C4-2B (cell line): ENCODE measurements at regions not wholly inside any gene's neighbourhood (a gene's known extent, or its start where the extent isn't known, plus 50 kb on each side); places are given as distances from the start of the nearest gene placed in this dataset.
"Not testable (repeated sequence)": the region's sequence is repeated elsewhere in the genome, so short reads cannot be mapped to it uniquely, and the experiment has no call there.

Source experiments
- H3K27ac ChIP-seq: fragments of 450-650 bp; 2 replicates; pipeline ENCODE4 v1.5.1; 2017
- ZFX ChIP-seq: fragments of 450-650 bp; IDR thresholded peaks from 2 replicates; pipeline ENCODE4 v1.6.1; 2017
- TF ChIP-seq, protein P1 (sequence below): fragments of 450-650 bp; conservative IDR thresholded peaks from 2 replicates; pipeline ENCODE4 v1.5.1; 2017; ENCODE audit warnings: mild to moderate bottlenecking

DNA sequence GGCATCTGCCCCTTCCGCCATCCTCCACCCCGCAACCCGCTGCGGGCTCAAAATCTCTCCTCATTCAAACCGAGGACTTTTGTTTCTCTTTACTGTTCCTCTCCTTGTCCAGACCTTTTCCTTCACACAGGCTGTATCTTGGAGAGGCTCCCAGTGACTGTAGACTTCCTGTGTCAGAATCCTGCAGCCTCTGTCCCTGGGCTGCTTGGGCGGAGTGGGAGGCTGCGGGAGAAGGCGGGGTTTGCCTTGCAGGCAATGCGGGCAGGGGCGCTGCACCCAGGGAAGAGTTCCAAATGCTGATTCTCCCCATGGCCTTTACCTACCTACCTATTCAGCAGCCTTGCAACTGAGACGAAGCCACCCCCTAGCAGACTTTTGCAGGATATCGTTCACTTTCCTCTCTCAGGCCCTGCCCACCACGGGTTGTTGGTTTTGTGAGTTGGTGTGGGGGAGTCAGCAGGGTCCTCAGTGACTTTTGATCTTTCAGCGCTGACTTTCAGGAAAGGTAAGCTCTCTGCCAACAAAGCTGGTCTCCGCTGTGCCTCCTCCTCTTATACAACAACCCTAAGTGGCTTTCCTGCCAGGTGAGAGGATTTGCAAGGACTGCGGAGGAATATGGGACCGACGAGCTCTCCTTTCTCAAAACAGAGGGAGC is 79.0 kb upstream of the KCNA1 start:
- TF ChIP-seq ZFX, result no peak
- TF ChIP-seq, protein P1, sequence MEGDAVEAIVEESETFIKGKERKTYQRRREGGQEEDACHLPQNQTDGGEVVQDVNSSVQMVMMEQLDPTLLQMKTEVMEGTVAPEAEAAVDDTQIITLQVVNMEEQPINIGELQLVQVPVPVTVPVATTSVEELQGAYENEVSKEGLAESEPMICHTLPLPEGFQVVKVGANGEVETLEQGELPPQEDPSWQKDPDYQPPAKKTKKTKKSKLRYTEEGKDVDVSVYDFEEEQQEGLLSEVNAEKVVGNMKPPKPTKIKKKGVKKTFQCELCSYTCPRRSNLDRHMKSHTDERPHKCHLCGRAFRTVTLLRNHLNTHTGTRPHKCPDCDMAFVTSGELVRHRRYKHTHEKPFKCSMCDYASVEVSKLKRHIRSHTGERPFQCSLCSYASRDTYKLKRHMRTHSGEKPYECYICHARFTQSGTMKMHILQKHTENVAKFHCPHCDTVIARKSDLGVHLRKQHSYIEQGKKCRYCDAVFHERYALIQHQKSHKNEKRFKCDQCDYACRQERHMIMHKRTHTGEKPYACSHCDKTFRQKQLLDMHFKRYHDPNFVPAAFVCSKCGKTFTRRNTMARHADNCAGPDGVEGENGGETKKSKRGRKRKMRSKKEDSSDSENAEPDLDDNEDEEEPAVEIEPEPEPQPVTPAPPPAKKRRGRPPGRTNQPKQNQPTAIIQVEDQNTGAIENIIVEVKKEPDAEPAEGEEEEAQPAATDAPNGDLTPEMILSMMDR, result no peak
- H3K27ac ChIP-seq, result no peak overlapping the region

DNA sequence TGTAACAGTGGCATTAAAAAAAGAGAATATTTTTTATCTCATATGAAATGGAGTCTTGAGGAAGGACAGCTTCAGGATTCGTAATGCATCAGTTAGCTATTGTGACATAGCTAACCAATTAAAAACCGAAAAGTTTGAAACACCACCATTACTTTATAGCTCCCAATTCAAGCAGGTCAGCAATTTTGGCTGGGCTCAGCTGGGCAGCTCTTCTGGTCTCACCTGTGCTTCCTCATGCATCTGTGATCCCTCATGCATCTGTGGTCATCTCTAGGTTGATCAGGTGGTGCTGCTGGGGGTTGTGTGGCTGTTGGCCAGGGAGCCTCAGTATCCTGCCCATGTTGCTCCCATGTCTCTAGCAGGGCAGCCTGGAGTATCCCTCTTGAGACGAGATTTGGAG is 76.7 kb upstream of the KCNA1 start:
- TF ChIP-seq ZFX, result no peak
- TF ChIP-seq, protein P1, result no peak
- H3K27ac ChIP-seq, result no peak overlapping the region

DNA sequence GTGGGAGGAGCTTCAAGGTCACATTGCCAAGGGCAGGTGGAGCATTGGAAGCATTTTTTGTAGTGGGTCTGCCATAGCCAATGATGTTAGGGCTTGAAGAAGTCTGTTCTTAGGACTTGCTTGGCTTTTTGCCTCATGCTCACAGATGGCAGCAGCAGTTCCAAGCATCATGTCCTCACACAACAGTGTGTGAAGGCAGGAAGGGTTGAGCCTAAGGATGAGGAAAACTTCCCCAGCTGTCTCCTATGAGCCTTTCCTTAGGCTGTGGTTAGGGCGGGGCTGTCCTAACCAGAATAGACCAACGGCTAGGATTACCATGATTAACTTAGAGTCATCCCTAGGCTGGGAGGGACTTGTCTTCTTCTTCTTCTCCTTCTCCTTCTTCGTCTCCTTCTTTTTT is 76.2 kb upstream of the KCNA1 start:
- TF ChIP-seq, protein P1, result no peak
- no peak overlapping the region for H3K27ac ChIP-seq

DNA sequence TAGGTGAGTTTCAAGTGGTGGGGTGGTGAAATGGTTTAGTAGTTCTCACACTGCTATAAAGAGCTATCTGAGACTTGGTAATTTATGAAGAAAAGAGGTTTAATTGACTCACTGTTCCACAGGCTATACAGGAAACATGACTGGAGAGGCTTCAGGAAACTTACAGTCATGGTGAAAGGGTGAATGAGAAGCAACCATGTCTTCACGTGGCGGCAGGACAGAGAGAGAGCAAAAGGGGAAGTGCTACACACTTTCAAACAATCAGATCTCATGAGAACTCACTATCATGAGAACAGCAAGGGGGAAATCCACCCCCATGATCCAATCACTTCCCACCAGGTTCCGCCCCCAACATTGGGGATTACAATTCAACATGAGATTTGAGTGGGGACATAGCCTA is 67.3 kb upstream of the KCNA1 start:
- not testable (repeated sequence) for H3K27ac ChIP-seq

DNA sequence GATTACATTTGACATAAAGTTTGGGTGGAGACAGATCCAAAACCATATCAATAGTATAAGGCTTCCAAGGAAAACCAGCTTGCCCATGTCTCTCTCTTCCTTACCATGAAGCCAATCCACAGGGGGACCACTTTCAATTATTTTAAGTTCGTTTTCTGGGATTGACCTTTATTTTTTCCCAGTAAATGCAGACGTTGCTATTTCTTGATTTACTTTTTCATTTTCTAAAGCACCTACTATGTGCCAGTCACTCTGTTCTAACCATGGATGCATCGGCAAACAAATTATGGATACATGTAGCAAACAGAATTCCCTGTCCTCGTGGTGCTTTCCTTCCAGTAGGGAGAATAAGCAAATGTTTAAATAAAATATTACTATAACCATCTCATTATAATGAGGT is 65.8 kb upstream of the KCNA1 start:
- no peak for TF ChIP-seq ZFX
- TF ChIP-seq, protein P1, result no peak
- H3K27ac ChIP-seq, result no peak overlapping the region

DNA sequence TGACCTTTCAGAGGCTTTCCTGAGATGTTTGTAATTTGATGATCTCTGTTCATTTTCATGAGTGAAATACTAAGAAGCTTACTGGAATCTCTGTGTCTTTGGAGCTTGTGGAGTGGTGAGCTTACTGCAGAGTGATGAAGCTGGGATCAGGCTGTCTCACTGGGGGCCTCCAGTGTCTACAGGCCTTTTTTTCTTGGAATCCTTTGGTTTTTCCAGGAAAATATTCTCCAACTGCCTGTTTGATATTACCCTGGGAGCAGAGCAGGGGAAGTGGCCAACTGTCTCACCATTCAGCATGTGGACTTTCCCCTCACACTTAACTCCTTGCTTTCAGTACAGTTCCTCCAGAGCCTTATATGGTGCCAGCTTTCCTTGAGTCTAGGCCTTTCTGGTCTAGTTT is 62.0 kb upstream of the KCNA1 start:
- H3K27ac ChIP-seq, result no peak overlapping the region
- no peak for TF ChIP-seq ZFX
- TF ChIP-seq, protein P1, result no peak

DNA sequence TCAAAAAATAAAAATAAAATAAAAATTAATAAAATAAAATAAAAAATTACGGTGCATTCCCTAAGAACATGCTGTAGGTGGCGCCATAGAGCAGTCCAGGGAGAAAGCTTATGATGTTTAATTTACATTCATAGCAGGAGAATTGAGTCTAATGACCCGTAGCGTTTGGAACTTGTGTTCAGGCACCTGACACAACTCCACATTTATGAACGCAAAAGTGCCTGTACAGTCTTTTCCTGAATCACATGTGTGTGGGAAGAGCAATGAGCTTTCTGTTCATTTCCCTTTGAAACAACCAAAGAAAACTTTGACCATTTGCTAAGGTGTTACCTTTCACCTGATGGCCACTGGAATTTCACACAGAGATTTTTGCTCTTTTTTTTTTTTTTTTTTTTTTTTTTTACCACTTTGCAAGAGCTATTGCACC is 60.6 kb upstream of the KCNA1 start:
- TF ChIP-seq, protein P1, result peak; percentile 87
- no peak for TF ChIP-seq ZFX
- no peak overlapping the region for H3K27ac ChIP-seq

DNA sequence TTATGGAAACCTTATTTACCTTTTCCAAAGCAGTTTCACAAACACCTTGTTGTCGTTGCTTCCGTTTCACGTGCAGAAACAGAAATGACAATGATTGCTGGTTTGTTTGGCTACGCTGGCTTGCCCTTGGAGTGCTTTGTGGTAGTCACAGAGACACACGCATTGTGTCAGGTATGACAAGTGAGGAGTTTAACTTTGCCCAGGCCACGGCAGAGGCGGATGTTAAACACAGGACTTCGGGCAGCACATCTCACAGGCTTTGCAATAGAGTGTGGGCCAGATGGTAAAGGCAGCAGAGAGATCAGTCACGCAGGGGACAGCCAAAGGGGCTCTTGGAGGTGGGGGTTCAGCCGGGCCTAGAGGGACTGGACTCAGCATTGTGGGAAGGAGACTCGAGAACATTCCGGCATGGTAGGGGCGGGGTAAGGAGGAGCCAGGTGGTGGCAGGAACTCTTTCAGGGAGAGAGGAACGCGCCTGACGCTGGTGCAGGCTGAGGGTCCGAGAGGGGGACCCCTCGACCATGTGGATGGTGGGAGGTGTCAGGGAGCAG is 59.8 kb upstream of the KCNA1 start:
- TF ChIP-seq ZFX, result no peak
- TF ChIP-seq, protein P1, result no peak

More for the DNA sequence above, 59.8 kb upstream of the KCNA1 start:
- H3K27ac ChIP-seq, result no peak overlapping the region
